EH (cell line): ENCODE measurements at regions not wholly inside any gene's neighbourhood (a gene's known extent, or its start where the extent isn't known, plus 50 kb on each side); places are given as distances from the start of the nearest gene placed in this dataset.

ENCODE experiments used
- DNase-seq: peaks from one replicate; pipeline ENCODE4 v3.0.0-alpha.2; 2015; ENCODE audit warnings: low read depth

GRCh38 chr3:20811631-20812030, 625.6 kb upstream of the SGO1 start:
- DNase-seq: no peak

GRCh38 chr3:20811006-20811405, 625.0 kb upstream of the SGO1 start:
- DNase-seq: no peak

- DNase-seq: no peak
Observed at GRCh38 chr3:20810555-20810954, 624.5 kb upstream of the SGO1 start.

GRCh38 chr3:20809356-20809755, 623.4 kb upstream of the SGO1 start:
- DNase-seq: no peak

- DNase-seq: no peak
Observed at GRCh38 chr3:20808864-20809263, 622.9 kb upstream of the SGO1 start.

- DNase-seq: peak; percentile 42
Observed at GRCh38 chr3:20798666-20799065, 612.7 kb upstream of the SGO1 start.

GRCh38 chr3:20787005-20787404, 601.0 kb upstream of the SGO1 start:
- DNase-seq: no peak

- DNase-seq: peak; percentile 3
Observed at GRCh38 chr3:20776692-20777091, 590.7 kb upstream of the SGO1 start.

- no peak for DNase-seq
Observed at GRCh38 chr3:20776286-20776685, 590.3 kb upstream of the SGO1 start.

GRCh38 chr3:20773320-20773984, 587.4 kb upstream of the SGO1 start:
- DNase-seq: no peak

GRCh38 chr3:20772869-20773268, 586.9 kb upstream of the SGO1 start:
- no peak for DNase-seq

- DNase-seq: no peak
Observed at GRCh38 chr3:20769430-20769829, 583.4 kb upstream of the SGO1 start.

- DNase-seq: peak; percentile 51
Observed at GRCh38 chr3:20760981-20761380, 575.0 kb upstream of the SGO1 start.

- no peak for DNase-seq
Observed at GRCh38 chr3:20752416-20752815, 566.4 kb upstream of the SGO1 start.

- no peak for DNase-seq
Observed at GRCh38 chr3:20751296-20751695, 565.3 kb upstream of the SGO1 start.

GRCh38 chr3:20747741-20748140, 561.7 kb upstream of the SGO1 start:
- DNase-seq: peak; percentile 74

GRCh38 chr3:20743553-20744321, 557.7 kb upstream of the SGO1 start:
- DNase-seq: no peak

GRCh38 chr3:20742903-20743552, 557.0 kb upstream of the SGO1 start:
- no peak for DNase-seq

GRCh38 chr3:20741381-20741780, 555.4 kb upstream of the SGO1 start:
- peak; percentile 20 for DNase-seq

GRCh38 chr3:20739814-20740213, 553.8 kb upstream of the SGO1 start:
- no peak for DNase-seq

GRCh38 chr3:20736287-20736852, 550.4 kb upstream of the SGO1 start:
- no peak for DNase-seq

- no peak for DNase-seq
Observed at GRCh38 chr3:20729185-20729584, 543.2 kb upstream of the SGO1 start.

- DNase-seq: no peak
Observed at GRCh38 chr3:20726786-20727185, 540.8 kb upstream of the SGO1 start.
